HepG2 (cell line): ENCODE measurements at regions not wholly inside any gene's neighbourhood (a gene's known extent, or its start where the extent isn't known, plus 50 kb on each side); places are given as distances from the start of the nearest gene placed in this dataset.

ENCODE experiments used
- ATAC-seq: fragments of 200-7000 bp; cut with Tn5 transposase; 3 replicates; pipeline ENCODE4 v1.9.1; 2020; ENCODE audit warnings: mild to moderate bottlenecking, moderate library complexity
- BruUV-seq: library from RNA; stranded (reverse); fragments of 400-500 nt; replicated peaks from 2 replicates; lab custom pipeline; 2021; lab: Mats Ljungman, UMichigan
- CTCF ChIA-PET: fragments of 300-600 bp; formaldehyde crosslinking; extraction: SDS; loops from one replicate; lab custom pipeline; 2021; ENCODE audit warnings: low total read pairs, inconsistent platforms, low intra/inter-chr PET ratio; lab: Yijun Ruan, JAX
- POLR2A ChIA-PET: fragments of 350-600 bp; sonication (Branson Sonifier 250); formaldehyde crosslinking; loops from one replicate; lab custom pipeline; 2020; ENCODE audit warnings: antibody characterized with exemption, inconsistent platforms; lab: Yijun Ruan, JAX
- DNase-seq: peaks from one replicate; pipeline ENCODE4 v3.0.0-alpha.2; 2015; ENCODE audit warnings: low spot score
- FAIRE-seq: peaks from 3 replicates; lab custom pipeline; 2011; peaks lifted over from hg19 to GRCh38; lab: Jason Lieb, UNC
- H2AFZ ChIP-seq: one replicate; pipeline ENCODE4 v1.6.1; 2011; ENCODE audit warnings: low read length, inconsistent platforms
- H3K27ac ChIP-seq: fragments of 300-600 bp; 3 replicates; pipeline ENCODE4 v1.8.0; 2011; ENCODE audit warnings: mixed run types, mild to moderate bottlenecking, mixed read lengths, low read length, inconsistent platforms; ENCODE audit not compliant: insufficient read depth; ENCODE audit errors: extremely low read length
- H3K27me3 ChIP-seq, 2 experiments: fragments of 200-600 bp in 1 of 2; 2 replicates in 1 of 2; 3 replicates in 1 of 2; pipeline versions ENCODE4 v1.6.0 to v1.8.0; 2011; ENCODE audit warnings: low read length in 2 of 2, mild to moderate bottlenecking in 2 of 2, moderate library complexity in 2 of 2, inconsistent platforms in 1 of 2; ENCODE audit not compliant: insufficient read depth in 2 of 2, control insufficient read depth in 1 of 2
- H3K36me3 ChIP-seq, 2 experiments: fragments of 200-600 bp in 1 of 2; replicated peaks in 1 of 2; 2 replicates in 1 of 2; 3 replicates in 1 of 2; pipeline versions ENCODE4 v1.5.1 to v1.8.0; 2011; ENCODE audit warnings: low read length in 2 of 2, inconsistent platforms in 1 of 2; ENCODE audit not compliant: insufficient read depth in 2 of 2, control insufficient read depth in 1 of 2
- H3K4me1 ChIP-seq: 2 replicates; pipeline ENCODE4 v1.5.1; 2012; ENCODE audit warnings: low read length, inconsistent platforms; ENCODE audit not compliant: insufficient read depth
- H3K4me2 ChIP-seq: 2 replicates; pipeline ENCODE4 v1.6.0; 2011; ENCODE audit warnings: low read depth, low read length, inconsistent platforms
- H3K4me3 ChIP-seq, 3 experiments: fragments of 200-600 bp in 1 of 3; sonication (generic), shearing (Covaris generic) in 1 of 3; replicated peaks in 1 of 3; 2 replicates each; pipeline ENCODE4 v1.5.1; 2011 to 2016; ENCODE audit warnings: low read length in 3 of 3, inconsistent platforms in 2 of 3, low read depth in 2 of 3, mild to moderate bottlenecking in 2 of 3, control low read depth in 1 of 3, mixed read lengths in 1 of 3; ENCODE audit not compliant: insufficient read depth in 1 of 3
- H3K79me2 ChIP-seq: one replicate; pipeline ENCODE4 v1.6.1; 2011; ENCODE audit warnings: low read length, inconsistent platforms; ENCODE audit not compliant: insufficient read depth
- H3K9ac ChIP-seq: 2 replicates; pipeline ENCODE4 v1.6.0; 2011; ENCODE audit warnings: mild to moderate bottlenecking, low read depth, low read length, inconsistent platforms; ENCODE audit not compliant: insufficient read depth
- H3K9me3 ChIP-seq: 2 replicates; pipeline ENCODE4 v1.5.1; 2012; ENCODE audit warnings: mild to moderate bottlenecking, low read length
- H4K20me1 ChIP-seq: 2 replicates; pipeline ENCODE4 v1.6.0; 2011; ENCODE audit warnings: inconsistent platforms, mild to moderate bottlenecking, low read length, moderate library complexity; ENCODE audit not compliant: insufficient read depth
- CHCHD3 ChIP-seq: sonication (generic); formaldehyde crosslinking; IDR thresholded peaks from 2 replicates; pipeline ENCODE4 v1.8.0; 2022; ENCODE audit warnings: mild to moderate bottlenecking, missing genetic modification reagents, moderate library complexity
- FOXK1 ChIP-seq: sonication (generic); formaldehyde crosslinking; IDR thresholded peaks from 2 replicates; pipeline ENCODE4 v1.4.0; 2020; ENCODE audit warnings: low read depth, missing genetic modification reagents, borderline replicate concordance
- HOXA7 ChIP-seq: sonication (generic); formaldehyde crosslinking; IDR thresholded peaks from 2 replicates; pipeline ENCODE4 v1.8.1; 2022; ENCODE audit warnings: mild to moderate bottlenecking, missing genetic modification reagents, moderate library complexity
- NCOA5 ChIP-seq: sonication (generic); formaldehyde crosslinking; IDR thresholded peaks from 2 replicates; pipeline ENCODE4 v1.4.0; 2020; ENCODE audit warnings: missing genetic modification reagents
- NFE2 ChIP-seq: sonication (generic); formaldehyde crosslinking; IDR thresholded peaks from 2 replicates; pipeline ENCODE4 v1.4.0; 2020; ENCODE audit warnings: missing genetic modification reagents
- NONO ChIP-seq, 2 experiments: fragments of 450-650 bp in 1 of 2; sonication (generic) in 1 of 2; formaldehyde crosslinking in 1 of 2; IDR thresholded peaks in 1 of 2; conservative IDR thresholded peaks in 1 of 2; 2 replicates each; pipeline versions ENCODE4 v1.6.1 to v1.8.0; 2017 to 2022; ENCODE audit warnings: mild to moderate bottlenecking in 1 of 2, missing genetic modification reagents in 1 of 2, moderate library complexity in 1 of 2
- RARG ChIP-seq: sonication (generic); formaldehyde crosslinking; IDR thresholded peaks from 2 replicates; pipeline ENCODE4 v1.4.0; 2020; ENCODE audit warnings: low read depth, mild to moderate bottlenecking, missing genetic modification reagents
- RELA ChIP-seq: sonication (generic); formaldehyde crosslinking; IDR thresholded peaks from 2 replicates; pipeline ENCODE4 v1.4.0; 2020; ENCODE audit warnings: missing genetic modification reagents
- RFXANK ChIP-seq: IDR thresholded peaks from 2 replicates; pipeline ENCODE4 v1.6.1; 2016
- THAP11 ChIP-seq: IDR thresholded peaks from 2 replicates; pipeline ENCODE4 v1.6.1; 2016; ENCODE audit warnings: missing biosample characterization, missing genetic modification reagents
- ZFP1 ChIP-seq: IDR thresholded peaks from 2 replicates; pipeline ENCODE4 v1.6.1; 2016
- ZNF460 ChIP-seq: sonication (generic); formaldehyde crosslinking; IDR thresholded peaks from 2 replicates; pipeline ENCODE4 v1.5.1; 2020; ENCODE audit warnings: missing genetic modification reagents, mild to moderate bottlenecking, borderline replicate concordance
- ZSCAN20 ChIP-seq: sonication (generic); formaldehyde crosslinking; IDR thresholded peaks from 2 replicates; pipeline ENCODE4 v1.4.0; 2020; ENCODE audit warnings: missing genetic modification reagents, mild to moderate bottlenecking, borderline replicate concordance
- ZSCAN31 ChIP-seq: sonication (generic); formaldehyde crosslinking; IDR thresholded peaks from 2 replicates; pipeline ENCODE4 v1.5.0; 2020; ENCODE audit warnings: low read depth, mild to moderate bottlenecking, missing genetic modification reagents
- WGBS: methylation state at CpG from one replicate; pipeline ENCODE4 v1.1.6; 2017; ENCODE audit warnings: low lambda C conversion rate; 5-methylcytosine and 5-hydroxymethylcytosine counted together
- in situ Hi-C: cut with HindIII; loops from 2 replicates; pipeline ENCODE4 v1.10.0; 2017; ENCODE audit warnings: low pct_unique_long_range_greater_than_20kb; ENCODE audit not compliant: extremely low pct_ligation_motif_present
- intact Hi-C: fragments of 100-400 bp; cut with micrococcal nuclease; formaldehyde crosslinking; loops from one replicate; pipeline ENCODE4 v1.10.0; 2022; ENCODE audit not compliant: unreplicated experiment
- TF ChIP-seq, protein P1 (sequence below): sonication (generic); formaldehyde crosslinking; IDR thresholded peaks from 2 replicates; pipeline ENCODE4 v1.4.0; 2020; ENCODE audit warnings: mild to moderate bottlenecking, missing genetic modification reagents
- TF ChIP-seq, protein P2 (sequence below): sonication (generic); formaldehyde crosslinking; IDR thresholded peaks from 2 replicates; pipeline ENCODE4 v1.8.1; 2023; ENCODE audit warnings: mild to moderate bottlenecking, missing genetic modification reagents
- TF ChIP-seq, protein P3 (sequence below), 2 experiments: sonication (generic) in 1 of 2; formaldehyde crosslinking in 1 of 2; IDR thresholded peaks; 2 replicates each; pipeline versions ENCODE4 v1.6.1 to v1.9.0; 2014 to 2022; ENCODE audit warnings: antibody characterized with exemption in 1 of 2, borderline replicate concordance in 1 of 2, inconsistent platforms in 1 of 2, low read depth in 1 of 2, missing genetic modification reagents in 1 of 2
- TF ChIP-seq, protein P4 (sequence below): IDR thresholded peaks from 2 replicates; pipeline ENCODE4 v1.6.1; 2018; ENCODE audit warnings: missing genetic modification reagents, mild to moderate bottlenecking, missing compliant biosample characterization

DNA sequence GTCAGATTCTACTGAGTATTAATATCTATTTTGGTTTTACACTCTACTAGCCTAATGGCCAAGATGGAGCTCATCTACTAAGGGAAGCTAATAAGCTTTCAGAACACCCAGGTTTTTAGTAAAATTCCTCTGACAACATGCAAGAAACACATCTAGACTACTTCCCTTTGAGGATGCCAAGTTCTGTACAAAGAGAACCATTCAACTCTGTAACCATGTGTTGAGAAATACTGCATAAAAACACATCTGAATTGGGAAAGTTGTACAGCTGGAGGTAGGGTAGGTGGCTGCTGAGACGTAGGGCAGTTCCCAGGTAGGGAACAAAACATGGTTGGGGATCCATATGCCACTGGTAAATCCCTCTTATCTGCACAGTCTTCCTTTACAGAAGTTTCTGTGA is 66.2 kb downstream of the SC5D start:
- Histone ChIP-seq H3K79me2 (no peaks in the 10 kb centered on the region), H3K27me3 (peaks cover 4 to 10% of the 10 kb centered on the region in 2 experiments; a peak in 1 of 5 replicates), H2AFZ (no peak overlapping the region), H3K9me3 (no peaks in the 10 kb centered on the region), H3K4me3 (no peak overlapping the region), H3K36me3 (no peaks in the 10 kb centered on the region), H3K27ac (no peak overlapping the region), H3K4me1 (peaks cover 7% of the 10 kb centered on the region; the same call in 1 of the 2 replicates), H3K9ac (no peak overlapping the region), H4K20me1 (no peaks in the 10 kb centered on the region), H3K4me2 (no peak overlapping the region)
- in situ Hi-C loops, result no loop called here
- BruUV-seq, result no TSS peak
- ATAC-seq, result no peak
- intact Hi-C loops, result no loop called here
- CTCF ChIA-PET, result no interaction called here
- DNase-seq, result no peak
- no peak for FAIRE-seq
- 0% methylated on average over 1 of the region's 1 CpG for WGBS
- POLR2A ChIA-PET, result no interaction called here
- TF ChIP-seq, protein P1, sequence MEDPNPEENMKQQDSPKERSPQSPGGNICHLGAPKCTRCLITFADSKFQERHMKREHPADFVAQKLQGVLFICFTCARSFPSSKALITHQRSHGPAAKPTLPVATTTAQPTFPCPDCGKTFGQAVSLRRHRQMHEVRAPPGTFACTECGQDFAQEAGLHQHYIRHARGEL (CRISPR knock-in tag), result no peak
- TF ChIP-seq, protein P2, sequence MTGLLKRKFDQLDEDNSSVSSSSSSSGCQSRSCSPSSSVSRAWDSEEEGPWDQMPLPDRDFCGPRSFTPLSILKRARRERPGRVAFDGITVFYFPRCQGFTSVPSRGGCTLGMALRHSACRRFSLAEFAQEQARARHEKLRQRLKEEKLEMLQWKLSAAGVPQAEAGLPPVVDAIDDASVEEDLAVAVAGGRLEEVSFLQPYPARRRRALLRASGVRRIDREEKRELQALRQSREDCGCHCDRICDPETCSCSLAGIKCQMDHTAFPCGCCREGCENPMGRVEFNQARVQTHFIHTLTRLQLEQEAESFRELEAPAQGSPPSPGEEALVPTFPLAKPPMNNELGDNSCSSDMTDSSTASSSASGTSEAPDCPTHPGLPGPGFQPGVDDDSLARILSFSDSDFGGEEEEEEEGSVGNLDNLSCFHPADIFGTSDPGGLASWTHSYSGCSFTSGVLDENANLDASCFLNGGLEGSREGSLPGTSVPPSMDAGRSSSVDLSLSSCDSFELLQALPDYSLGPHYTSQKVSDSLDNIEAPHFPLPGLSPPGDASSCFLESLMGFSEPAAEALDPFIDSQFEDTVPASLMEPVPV (CRISPR knock-in tag), result no peak
- TF ChIP-seq ZSCAN20 (CRISPR knock-in tag) (no peak), RFXANK (CRISPR knock-in tag) (no peak), THAP11 (CRISPR knock-in tag) (no peak), ZSCAN31 (CRISPR knock-in tag) (no peak), NFE2 (no peak), ZFP1 (CRISPR knock-in tag) (no peak), NONO (IDR thresholded peaks at IDR 0.05) (no peak), NONO (CRISPR knock-in tag; conservative IDR thresholded peaks at IDR 0.05) (no peak), NCOA5 (CRISPR knock-in tag) (no peak), RELA (CRISPR knock-in tag) (no peak), FOXK1 (CRISPR knock-in tag) (no peak), HOXA7 (CRISPR knock-in tag) (no peak), CHCHD3 (CRISPR knock-in tag) (no peak), ZNF460 (CRISPR knock-in tag) (no peak), RARG (no peak)
- TF ChIP-seq, protein P3, sequence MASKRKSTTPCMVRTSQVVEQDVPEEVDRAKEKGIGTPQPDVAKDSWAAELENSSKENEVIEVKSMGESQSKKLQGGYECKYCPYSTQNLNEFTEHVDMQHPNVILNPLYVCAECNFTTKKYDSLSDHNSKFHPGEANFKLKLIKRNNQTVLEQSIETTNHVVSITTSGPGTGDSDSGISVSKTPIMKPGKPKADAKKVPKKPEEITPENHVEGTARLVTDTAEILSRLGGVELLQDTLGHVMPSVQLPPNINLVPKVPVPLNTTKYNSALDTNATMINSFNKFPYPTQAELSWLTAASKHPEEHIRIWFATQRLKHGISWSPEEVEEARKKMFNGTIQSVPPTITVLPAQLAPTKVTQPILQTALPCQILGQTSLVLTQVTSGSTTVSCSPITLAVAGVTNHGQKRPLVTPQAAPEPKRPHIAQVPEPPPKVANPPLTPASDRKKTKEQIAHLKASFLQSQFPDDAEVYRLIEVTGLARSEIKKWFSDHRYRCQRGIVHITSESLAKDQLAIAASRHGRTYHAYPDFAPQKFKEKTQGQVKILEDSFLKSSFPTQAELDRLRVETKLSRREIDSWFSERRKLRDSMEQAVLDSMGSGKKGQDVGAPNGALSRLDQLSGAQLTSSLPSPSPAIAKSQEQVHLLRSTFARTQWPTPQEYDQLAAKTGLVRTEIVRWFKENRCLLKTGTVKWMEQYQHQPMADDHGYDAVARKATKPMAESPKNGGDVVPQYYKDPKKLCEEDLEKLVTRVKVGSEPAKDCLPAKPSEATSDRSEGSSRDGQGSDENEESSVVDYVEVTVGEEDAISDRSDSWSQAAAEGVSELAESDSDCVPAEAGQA (IDR thresholded peaks at IDR 0.05; ENCODE audit: low read depth), result no peak
- TF ChIP-seq, protein P3 (CRISPR knock-in tag; IDR thresholded peaks at IDR 0.05; ENCODE audit: borderline replicate concordance), result no peak
- TF ChIP-seq, protein P4, sequence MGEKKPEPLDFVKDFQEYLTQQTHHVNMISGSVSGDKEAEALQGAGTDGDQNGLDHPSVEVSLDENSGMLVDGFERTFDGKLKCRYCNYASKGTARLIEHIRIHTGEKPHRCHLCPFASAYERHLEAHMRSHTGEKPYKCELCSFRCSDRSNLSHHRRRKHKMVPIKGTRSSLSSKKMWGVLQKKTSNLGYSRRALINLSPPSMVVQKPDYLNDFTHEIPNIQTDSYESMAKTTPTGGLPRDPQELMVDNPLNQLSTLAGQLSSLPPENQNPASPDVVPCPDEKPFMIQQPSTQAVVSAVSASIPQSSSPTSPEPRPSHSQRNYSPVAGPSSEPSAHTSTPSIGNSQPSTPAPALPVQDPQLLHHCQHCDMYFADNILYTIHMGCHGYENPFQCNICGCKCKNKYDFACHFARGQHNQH, result no peak
